Endothelial cell of umbilical vein (primary cell): ENCODE measurements at regions not wholly inside any gene's neighbourhood (a gene's known extent, or its start where the extent isn't known, plus 50 kb on each side); places are given as distances from the start of the nearest gene placed in this dataset.

Source experiments
- BruUV-seq: library from RNA; stranded (reverse); fragments of 400-500 nt; replicated peaks from 2 replicates; lab custom pipeline; 2021; lab: Mats Ljungman, UMichigan
- CTCF ChIA-PET: fragments of 300-600, 350-600 bp; sonication (Branson Sonifier 250); formaldehyde crosslinking; loops from one replicate; lab custom pipeline; 2021; ENCODE audit warnings: antibody characterized with exemption, inconsistent platforms; lab: Charles Lee
- POLR2A ChIA-PET: fragments of 300-600, 350-600 bp; sonication (Branson Sonifier 250); formaldehyde crosslinking; loops from one replicate; lab custom pipeline; 2021; ENCODE audit warnings: antibody characterized with exemption, inconsistent platforms; lab: Charles Lee
- DNase-seq: peaks from one replicate; pipeline ENCODE4 v3.0.0-alpha.2; 2011; ENCODE audit warnings: low read depth, low spot score
- FAIRE-seq: peaks from 2 replicates; lab custom pipeline; 2011; peaks lifted over from hg19 to GRCh38; lab: Jason Lieb, UNC
- H2AFZ ChIP-seq: 2 replicates; pipeline ENCODE4 v1.6.0; 2012; ENCODE audit warnings: low read depth, low read length, control low read depth, inconsistent platforms
- H3K27ac ChIP-seq: 2 replicates; pipeline ENCODE4 v1.5.1; 2011; ENCODE audit warnings: low read depth, mild to moderate bottlenecking, control low read depth, low read length, moderate library complexity; ENCODE audit not compliant: insufficient read depth
- H3K27me3 ChIP-seq, 2 experiments: 2 replicates each; pipeline versions ENCODE4 v1.6.0 to v1.6.1; 2011; ENCODE audit warnings: low read length in 2 of 2, mixed read lengths in 1 of 2; ENCODE audit not compliant: control insufficient read depth in 2 of 2, insufficient read depth in 2 of 2
- H3K36me3 ChIP-seq, 2 experiments: 2 replicates in 1 of 2; 3 replicates in 1 of 2; pipeline ENCODE4 v1.5.1; 2011; ENCODE audit warnings: low read length in 2 of 2, mild to moderate bottlenecking in 1 of 2, moderate library complexity in 1 of 2; ENCODE audit not compliant: control insufficient read depth in 2 of 2, insufficient read depth in 2 of 2; ENCODE audit errors: extremely low read depth in 1 of 2
- H3K4me1 ChIP-seq: 3 replicates; pipeline ENCODE4 v1.5.1; 2011; ENCODE audit warnings: mild to moderate bottlenecking, low read length; ENCODE audit not compliant: control insufficient read depth, insufficient read depth; ENCODE audit errors: extremely low read depth
- H3K4me2 ChIP-seq: 2 replicates; pipeline ENCODE4 v1.6.1; 2011; ENCODE audit warnings: low read length, control low read depth, mixed read lengths; ENCODE audit not compliant: insufficient read depth
- H3K4me3 ChIP-seq, 3 experiments: fragments of 200-600 bp in 1 of 3; sonication (generic), shearing (Covaris generic) in 1 of 3; replicated peaks in 1 of 3; 2 replicates each; pipeline ENCODE4 v1.5.1; 2011 to 2016; ENCODE audit warnings: control low read depth in 3 of 3, low read length in 3 of 3, mild to moderate bottlenecking in 2 of 3, inconsistent platforms in 1 of 3, low read depth in 1 of 3, moderate library complexity in 1 of 3; ENCODE audit not compliant: insufficient read depth in 1 of 3
- H3K79me2 ChIP-seq: 2 replicates; pipeline ENCODE4 v1.6.0; 2012; ENCODE audit warnings: low read length, inconsistent platforms; ENCODE audit not compliant: control insufficient read depth, insufficient read depth
- H3K9ac ChIP-seq: replicated peaks from 2 replicates; pipeline ENCODE3; 2011; ENCODE audit warnings: low read length, control low read depth; ENCODE audit not compliant: insufficient read depth; ENCODE audit errors: extremely low read depth
- H3K9me1 ChIP-seq: replicated peaks from 3 replicates; pipeline ENCODE4 v1.6.0; 2011; ENCODE audit warnings: mild to moderate bottlenecking, low read length; ENCODE audit not compliant: control insufficient read depth, insufficient read depth; ENCODE audit errors: extremely low read depth
- H3K9me3 ChIP-seq: replicated peaks from 2 replicates; pipeline ENCODE4 v1.5.1; 2012; ENCODE audit warnings: low read length, inconsistent platforms; ENCODE audit not compliant: control insufficient read depth, insufficient read depth
- H4K20me1 ChIP-seq: replicated peaks from 2 replicates; pipeline ENCODE3; 2011; ENCODE audit warnings: mild to moderate bottlenecking, low read length; ENCODE audit not compliant: control insufficient read depth, insufficient read depth; ENCODE audit errors: extremely low read depth
- EZH2 ChIP-seq: IDR thresholded peaks from 2 replicates; pipeline ENCODE4 v1.6.1; 2012; ENCODE audit warnings: borderline replicate concordance, low read depth, mild to moderate bottlenecking, moderate library complexity, low read length, inconsistent platforms; ENCODE audit not compliant: severe bottlenecking
- FOS ChIP-seq: IDR thresholded peaks from 2 replicates; pipeline ENCODE4 v1.6.1; 2011; ENCODE audit warnings: mild to moderate bottlenecking, low read length, moderate library complexity, borderline replicate concordance; ENCODE audit not compliant: insufficient read depth
- GATA2 ChIP-seq: IDR thresholded peaks from 2 replicates; pipeline ENCODE4 v1.7.0; 2011; ENCODE audit warnings: low read depth, mild to moderate bottlenecking, moderate library complexity, mixed read lengths, low read length; ENCODE audit not compliant: insufficient read length, insufficient read depth
- JUN ChIP-seq: IDR thresholded peaks from 2 replicates; pipeline ENCODE4 v1.6.1; 2011; ENCODE audit warnings: borderline replicate concordance, low read depth; ENCODE audit not compliant: insufficient read length, insufficient read depth
- MAX ChIP-seq: IDR thresholded peaks from 2 replicates; pipeline ENCODE4 v1.6.1; 2011; ENCODE audit not compliant: insufficient read depth, insufficient read length
- MYC ChIP-seq: IDR thresholded peaks from one replicate; pipeline ENCODE4 v1.6.1; 2011; ENCODE audit warnings: mild to moderate bottlenecking, low read depth, low read length
- POLR2A ChIP-seq: IDR thresholded peaks from 2 replicates; pipeline ENCODE4 v1.6.1; 2012; ENCODE audit warnings: low read depth, mild to moderate bottlenecking, control low read depth, low read length
- POLR2AphosphoS5 ChIP-seq: IDR thresholded peaks from 2 replicates; pipeline ENCODE4 v1.6.1; 2012; ENCODE audit warnings: low read depth, mild to moderate bottlenecking, control low read depth, low read length, moderate library complexity; ENCODE audit not compliant: insufficient read depth
- dilution Hi-C: fragments of 300-500 bp; cut with MboI; formaldehyde crosslinking; loops from one replicate; pipeline ENCODE4 v1.15.0; 2019; ENCODE audit warnings: low sequenced_read_pairs; ENCODE audit not compliant: extremely low pct_ligation_motif_present
- intact Hi-C: fragments of 100-400 bp; cut with micrococcal nuclease; formaldehyde crosslinking; loops from one replicate; pipeline ENCODE4 v1.10.0; 2022
- TF ChIP-seq, protein P1 (sequence below), 2 donors: IDR thresholded peaks; 1 replicate in 1 of 2; 2 replicates in 1 of 2; pipeline ENCODE4 v1.5.1; 2011; ENCODE audit warnings: low read length in 2 of 2, mild to moderate bottlenecking in 2 of 2, moderate library complexity in 2 of 2, control low read depth in 1 of 2, inconsistent platforms in 1 of 2, low read depth in 1 of 2; ENCODE audit not compliant: insufficient read depth in 1 of 2; ENCODE audit errors: extremely low read depth in 1 of 2

- CTCF ChIA-PET, result no interaction called here
- intact Hi-C loops, result no loop called here
- TF ChIP-seq POLR2A, result no peak
- no peak for TF ChIP-seq EZH2
- TF ChIP-seq JUN, result no peak
- TF ChIP-seq FOS, result no peak
- TF ChIP-seq GATA2, result no peak
- H3K9me3 ChIP-seq, result no peaks in the 10 kb centered on the region
- no peak overlapping the region for H3K4me3 ChIP-seq
- H3K36me3 ChIP-seq, result no peaks in the 10 kb centered on the region
- dilution Hi-C loops, result no loop called here
- no peaks in the 10 kb centered on the region for H4K20me1 ChIP-seq
- FAIRE-seq (no peak), DNase-seq (no peak)
- BruUV-seq, result no TSS peak
- no peak overlapping the region for H3K27ac ChIP-seq
- H3K79me2 ChIP-seq, result no peaks in the 10 kb centered on the region
- H3K4me1 ChIP-seq, result no peaks in the 10 kb centered on the region
- no peaks in the 10 kb centered on the region for H3K9me1 ChIP-seq
- POLR2A ChIA-PET, result no interaction called here
- no peaks in the 10 kb centered on the region for H3K27me3 ChIP-seq
- H3K9ac ChIP-seq, result no peak overlapping the region
- no peak overlapping the region for H2AFZ ChIP-seq
- no peak overlapping the region for H3K4me2 ChIP-seq
Observed at GRCh38 chr1:209431813-209432442, 151.6 kb upstream of the CAMK1G start.

- no peaks in the 10 kb centered on the region for H4K20me1 ChIP-seq
Observed at GRCh38 chr1:209432443-209432825, 151.1 kb upstream of the CAMK1G start.

More at GRCh38 chr1:209432443-209432825, 151.1 kb upstream of the CAMK1G start:
- Histone ChIP-seq H3K36me3 (no peaks in the 10 kb centered on the region), H3K9ac (no peak overlapping the region), H3K4me2 (no peak overlapping the region), H3K9me1 (no peaks in the 10 kb centered on the region), H3K4me3 (no peak overlapping the region), H3K4me1 (no peaks in the 10 kb centered on the region), H3K27me3 (no peaks in the 10 kb centered on the region), H3K79me2 (no peaks in the 10 kb centered on the region), H3K9me3 (no peaks in the 10 kb centered on the region), H2AFZ (no peak overlapping the region), H3K27ac (no peak overlapping the region)
- CTCF ChIA-PET, result no interaction called here
- FAIRE-seq (no peak), DNase-seq (no peak)
- dilution Hi-C loops, result no loop called here
- BruUV-seq, result no TSS peak
- intact Hi-C loops, result no loop called here
- POLR2A ChIA-PET, result no interaction called here
- TF ChIP-seq MYC (no peak), MAX (no peak), POLR2A (no peak), POLR2AphosphoS5 (no peak), JUN (no peak), FOS (no peak), GATA2 (no peak), EZH2 (no peak)
- TF ChIP-seq, protein P1, sequence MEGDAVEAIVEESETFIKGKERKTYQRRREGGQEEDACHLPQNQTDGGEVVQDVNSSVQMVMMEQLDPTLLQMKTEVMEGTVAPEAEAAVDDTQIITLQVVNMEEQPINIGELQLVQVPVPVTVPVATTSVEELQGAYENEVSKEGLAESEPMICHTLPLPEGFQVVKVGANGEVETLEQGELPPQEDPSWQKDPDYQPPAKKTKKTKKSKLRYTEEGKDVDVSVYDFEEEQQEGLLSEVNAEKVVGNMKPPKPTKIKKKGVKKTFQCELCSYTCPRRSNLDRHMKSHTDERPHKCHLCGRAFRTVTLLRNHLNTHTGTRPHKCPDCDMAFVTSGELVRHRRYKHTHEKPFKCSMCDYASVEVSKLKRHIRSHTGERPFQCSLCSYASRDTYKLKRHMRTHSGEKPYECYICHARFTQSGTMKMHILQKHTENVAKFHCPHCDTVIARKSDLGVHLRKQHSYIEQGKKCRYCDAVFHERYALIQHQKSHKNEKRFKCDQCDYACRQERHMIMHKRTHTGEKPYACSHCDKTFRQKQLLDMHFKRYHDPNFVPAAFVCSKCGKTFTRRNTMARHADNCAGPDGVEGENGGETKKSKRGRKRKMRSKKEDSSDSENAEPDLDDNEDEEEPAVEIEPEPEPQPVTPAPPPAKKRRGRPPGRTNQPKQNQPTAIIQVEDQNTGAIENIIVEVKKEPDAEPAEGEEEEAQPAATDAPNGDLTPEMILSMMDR (IDR thresholded peaks at IDR 0.05; ENCODE audit: extremely low read depth in 1 of 2, insufficient read depth in 1 of 2, low read depth in 1 of 2, low read length in 2 of 2), result no peak
